Omental fat pad (tissue), 3 donors: ENCODE measurements at regions not wholly inside any gene's neighbourhood (a gene's known extent, or its start where the extent isn't known, plus 50 kb on each side); places are given as distances from the start of the nearest gene placed in this dataset.

Experiments
- ATAC-seq: fragments of 150-250 bp; one replicate; pipeline ENCODE4 v1.9.1; 2016; ENCODE audit warnings: mild to moderate bottlenecking, moderate library complexity; ENCODE audit not compliant: low FRiP score
- DNase-seq: peaks from one replicate; pipeline ENCODE4 v3.0.0-alpha.2; 2019; ENCODE audit warnings: low spot score
- CTCF ChIP-seq, 3 donors: fragments of 450-650 bp; IDR thresholded peaks; one replicate each; pipeline ENCODE4 v1.5.1; 2016 to 2017; ENCODE audit warnings: antibody characterized with exemption in 3 of 3, mild to moderate bottlenecking in 3 of 3, moderate library complexity in 2 of 3

DNA sequence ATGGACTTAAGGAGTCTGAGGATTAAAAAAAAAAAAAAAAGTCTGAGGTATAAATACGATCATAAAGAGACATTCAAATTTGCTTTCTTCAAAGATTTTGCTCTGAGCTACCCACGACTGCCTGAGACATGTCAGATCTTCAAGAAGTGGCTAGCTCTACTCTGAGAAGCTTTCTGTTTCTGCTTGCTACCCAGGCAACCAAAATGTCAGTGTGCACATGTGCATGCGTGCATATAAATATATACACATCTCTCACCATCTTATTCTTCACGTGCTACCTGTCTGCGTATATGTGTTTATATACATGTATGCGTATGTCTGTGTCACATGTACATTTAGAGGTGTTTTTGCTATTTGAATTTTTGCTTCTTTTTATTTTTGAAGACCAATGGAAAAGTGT, 299.6 kb upstream of the STXBP5 start:
- ATAC-seq (no peak), DNase-seq (no peak)
- no peak for TF ChIP-seq CTCF (IDR thresholded peaks at IDR 0.05)

DNA sequence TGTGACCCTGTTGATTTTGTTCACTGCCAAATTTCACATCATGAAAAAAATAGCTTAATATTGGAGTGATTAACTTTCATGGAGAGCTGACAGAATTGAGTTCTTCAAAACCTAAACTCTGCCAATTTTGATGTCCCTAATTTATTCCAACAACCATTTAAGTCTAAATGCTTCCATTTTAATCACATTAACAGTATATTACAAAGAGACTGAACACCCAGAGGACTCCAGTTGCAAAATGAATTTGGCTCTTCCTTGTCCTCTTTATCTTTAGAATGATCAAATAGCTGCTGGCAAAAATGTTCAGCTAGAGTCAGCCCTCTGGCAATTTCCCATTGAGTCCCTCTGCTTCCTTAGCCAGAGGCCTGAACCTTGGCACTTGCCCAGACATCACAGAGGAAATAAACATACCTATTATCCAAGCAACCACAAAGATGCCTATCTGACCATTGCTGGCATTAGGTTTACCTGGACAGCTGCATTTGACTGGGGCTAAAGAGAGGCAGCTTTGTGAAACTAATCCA, 299.0 kb upstream of the STXBP5 start:
- DNase-seq, result no peak
- no peak for TF ChIP-seq CTCF (IDR thresholded peaks at IDR 0.05)
- ATAC-seq, result no peak

- DNase-seq, result no peak
- no peak for TF ChIP-seq CTCF (IDR thresholded peaks at IDR 0.05)
- no peak for ATAC-seq
These were observed 295.4 kb upstream of the STXBP5 start for GRCh38 chr6:146908786-146909185.

DNA sequence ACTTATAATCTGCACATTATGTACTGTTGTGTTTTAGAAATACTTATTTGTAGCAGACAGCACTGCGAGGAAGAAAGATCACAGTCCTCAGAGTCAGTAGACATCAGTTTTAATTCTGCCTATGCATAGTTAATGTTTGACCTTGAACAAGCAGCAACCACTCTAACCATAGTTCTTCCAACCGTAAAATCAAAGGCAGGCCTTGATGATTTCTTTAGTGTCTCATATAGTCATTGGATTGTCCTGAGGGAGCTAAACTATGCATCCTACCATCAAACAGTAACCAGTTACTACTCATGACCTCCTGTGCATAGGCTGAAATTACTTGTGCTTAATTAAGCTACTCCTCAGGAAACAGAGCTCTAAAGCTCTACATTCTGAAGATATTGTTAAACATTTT, 294.8 kb upstream of the STXBP5 start:
- DNase-seq (no peak), ATAC-seq (no peak)
- TF ChIP-seq CTCF (IDR thresholded peaks at IDR 0.05), result no peak

DNA sequence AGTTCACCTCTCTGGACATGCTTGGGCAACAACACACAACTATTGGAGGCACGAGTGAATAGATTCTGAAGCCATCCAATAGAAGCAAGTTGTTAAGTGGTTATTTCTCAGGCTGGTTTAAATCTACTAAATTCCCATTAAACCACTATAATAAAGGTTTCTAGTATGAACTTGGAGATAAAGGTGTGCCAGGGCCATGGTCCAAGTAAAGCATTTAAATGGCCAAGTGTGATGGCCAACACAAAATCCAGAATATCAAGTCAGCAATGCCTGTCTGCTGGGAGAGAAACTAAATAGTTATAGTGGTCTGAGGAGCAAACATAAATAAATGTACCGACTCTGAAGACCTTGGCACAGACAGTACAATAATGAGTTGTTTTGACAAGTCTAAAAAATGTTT, 294.3 kb upstream of the STXBP5 start:
- no peak for TF ChIP-seq CTCF (IDR thresholded peaks at IDR 0.05)
- DNase-seq, result no peak
- ATAC-seq, result no peak

DNA sequence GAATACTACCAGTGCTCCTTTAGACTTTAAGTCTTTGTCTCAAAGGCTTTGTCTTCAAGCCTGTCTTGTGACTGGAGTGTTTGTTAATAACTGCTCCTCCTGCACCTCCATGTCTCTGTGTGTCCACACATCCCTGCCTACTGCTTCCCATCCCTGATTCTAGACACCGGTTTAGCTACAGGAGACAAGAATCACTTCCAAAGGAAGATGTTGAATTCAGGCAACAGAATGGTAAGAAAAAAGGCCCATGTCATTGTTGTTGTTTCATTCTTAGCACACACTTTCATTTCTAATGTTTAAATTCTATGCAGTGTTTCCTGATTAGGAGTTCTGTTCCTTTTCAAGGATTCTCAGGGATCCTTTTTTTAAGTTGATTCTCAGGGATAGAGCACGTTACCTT, 293.6 kb upstream of the STXBP5 start:
- no peak for TF ChIP-seq CTCF (IDR thresholded peaks at IDR 0.05)
- DNase-seq, result no peak
- no peak for ATAC-seq

DNA sequence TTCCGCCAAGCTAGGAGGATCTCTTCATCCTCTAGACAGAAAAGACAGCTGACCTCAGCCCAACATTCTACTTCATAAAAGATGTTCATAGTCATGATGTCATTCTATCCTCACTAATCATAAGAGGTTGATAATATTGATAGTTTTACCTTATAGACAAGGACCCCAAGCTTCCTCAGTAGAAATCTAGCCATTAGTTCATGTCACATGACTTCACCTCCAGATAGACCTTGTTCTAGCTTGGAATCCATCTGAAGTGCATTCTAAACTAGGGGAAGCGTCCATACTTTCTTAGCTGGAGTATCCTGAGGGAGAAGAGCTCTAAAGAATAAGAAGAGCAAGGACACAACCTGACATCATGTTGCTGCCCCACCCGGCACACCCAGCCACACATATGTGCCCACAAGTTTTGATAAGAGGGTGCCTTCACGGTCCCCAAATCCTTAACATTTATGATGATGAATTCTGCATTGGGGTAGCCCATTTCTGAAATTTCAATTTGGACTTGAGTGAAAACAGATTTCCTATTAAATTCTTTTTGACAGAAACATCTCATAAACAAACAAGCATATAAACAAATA, 292.5 kb upstream of the STXBP5 start:
- DNase-seq (no peak), ATAC-seq (no peak)
- TF ChIP-seq CTCF (IDR thresholded peaks at IDR 0.05), result no peak
